ENCODE measurements at regions not wholly inside any gene's neighbourhood (a gene's known extent, or its start where the extent isn't known, plus 50 kb on each side); places are given as distances from the start of the nearest gene placed in this dataset.

GRCh38 chr7:7306231-7306630 is 123.9 kb downstream of the C1GALT1 start (continued):
- TF ChIP-seq, protein P1, sequence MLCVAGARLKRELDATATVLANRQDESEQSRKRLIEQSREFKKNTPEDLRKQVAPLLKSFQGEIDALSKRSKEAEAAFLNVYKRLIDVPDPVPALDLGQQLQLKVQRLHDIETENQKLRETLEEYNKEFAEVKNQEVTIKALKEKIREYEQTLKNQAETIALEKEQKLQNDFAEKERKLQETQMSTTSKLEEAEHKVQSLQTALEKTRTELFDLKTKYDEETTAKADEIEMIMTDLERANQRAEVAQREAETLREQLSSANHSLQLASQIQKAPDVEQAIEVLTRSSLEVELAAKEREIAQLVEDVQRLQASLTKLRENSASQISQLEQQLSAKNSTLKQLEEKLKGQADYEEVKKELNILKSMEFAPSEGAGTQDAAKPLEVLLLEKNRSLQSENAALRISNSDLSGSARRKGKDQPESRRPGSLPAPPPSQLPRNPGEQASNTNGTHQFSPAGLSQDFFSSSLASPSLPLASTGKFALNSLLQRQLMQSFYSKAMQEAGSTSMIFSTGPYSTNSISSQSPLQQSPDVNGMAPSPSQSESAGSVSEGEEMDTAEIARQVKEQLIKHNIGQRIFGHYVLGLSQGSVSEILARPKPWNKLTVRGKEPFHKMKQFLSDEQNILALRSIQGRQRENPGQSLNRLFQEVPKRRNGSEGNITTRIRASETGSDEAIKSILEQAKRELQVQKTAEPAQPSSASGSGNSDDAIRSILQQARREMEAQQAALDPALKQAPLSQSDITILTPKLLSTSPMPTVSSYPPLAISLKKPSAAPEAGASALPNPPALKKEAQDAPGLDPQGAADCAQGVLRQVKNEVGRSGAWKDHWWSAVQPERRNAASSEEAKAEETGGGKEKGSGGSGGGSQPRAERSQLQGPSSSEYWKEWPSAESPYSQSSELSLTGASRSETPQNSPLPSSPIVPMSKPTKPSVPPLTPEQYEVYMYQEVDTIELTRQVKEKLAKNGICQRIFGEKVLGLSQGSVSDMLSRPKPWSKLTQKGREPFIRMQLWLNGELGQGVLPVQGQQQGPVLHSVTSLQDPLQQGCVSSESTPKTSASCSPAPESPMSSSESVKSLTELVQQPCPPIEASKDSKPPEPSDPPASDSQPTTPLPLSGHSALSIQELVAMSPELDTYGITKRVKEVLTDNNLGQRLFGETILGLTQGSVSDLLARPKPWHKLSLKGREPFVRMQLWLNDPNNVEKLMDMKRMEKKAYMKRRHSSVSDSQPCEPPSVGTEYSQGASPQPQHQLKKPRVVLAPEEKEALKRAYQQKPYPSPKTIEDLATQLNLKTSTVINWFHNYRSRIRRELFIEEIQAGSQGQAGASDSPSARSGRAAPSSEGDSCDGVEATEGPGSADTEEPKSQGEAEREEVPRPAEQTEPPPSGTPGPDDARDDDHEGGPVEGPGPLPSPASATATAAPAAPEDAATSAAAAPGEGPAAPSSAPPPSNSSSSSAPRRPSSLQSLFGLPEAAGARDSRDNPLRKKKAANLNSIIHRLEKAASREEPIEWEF (IDR thresholded peaks at IDR 0.05; ENCODE audit: insufficient replicate concordance, low read depth, low read length): no peak
- TF ChIP-seq PRDM15 (CRISPR knock-in tag; IDR thresholded peaks at IDR 0.05): no peak

Measured in GM12878 (cell line).